SKM-1 treated with dmso at 0.1 percent for 144 hours (cell line): ENCODE measurements at regions not wholly inside any gene's neighbourhood (a gene's known extent, or its start where the extent isn't known, plus 50 kb on each side); places are given as distances from the start of the nearest gene placed in this dataset.
A peak's percentile ranks its signal among the peaks of the same experiment; 100 is the strongest.

Experiments used
- DNase-seq: peaks from one replicate; lab custom pipeline; 2025; ENCODE audit not compliant: unreplicated experiment; lab: John Stamatoyannopoulos, UW

DNA sequence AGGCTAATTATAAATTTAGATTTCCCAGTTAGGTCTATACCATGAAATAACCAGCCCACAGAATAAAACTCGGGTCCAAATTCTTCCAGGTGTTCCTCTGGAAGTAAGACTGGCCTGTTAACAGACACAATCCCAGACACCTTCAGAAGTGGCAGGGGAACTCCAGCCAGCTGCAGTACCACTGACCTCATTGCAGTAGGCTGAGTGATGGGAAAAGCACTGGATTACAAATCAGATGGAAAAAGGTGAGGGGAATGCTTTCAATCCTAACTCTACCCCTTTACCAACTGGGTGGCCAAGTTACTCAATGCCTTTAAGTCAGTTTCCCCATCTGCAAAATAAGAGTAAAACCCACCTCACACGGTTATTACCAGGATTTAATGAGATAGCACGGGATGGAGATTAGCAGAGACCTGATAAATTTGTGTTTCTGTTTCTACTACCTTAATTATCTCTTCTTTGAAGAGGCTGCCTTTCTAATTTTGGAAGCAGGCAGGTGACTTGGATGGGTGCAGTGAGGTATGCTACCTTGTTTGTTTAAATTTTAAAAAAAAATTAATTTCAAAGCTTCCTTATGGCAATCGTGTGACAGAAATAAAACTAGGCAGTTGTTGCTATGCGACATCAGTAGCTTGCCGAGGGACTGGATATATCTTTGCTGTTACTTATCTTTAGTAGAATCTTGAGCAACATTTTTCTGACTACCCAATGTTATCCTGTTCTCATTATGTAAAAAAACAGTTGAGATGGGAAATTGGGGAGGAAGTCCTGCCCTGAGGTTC is 167.3 kb upstream of the GRIN2B start:
- no peak for DNase-seq

DNA sequence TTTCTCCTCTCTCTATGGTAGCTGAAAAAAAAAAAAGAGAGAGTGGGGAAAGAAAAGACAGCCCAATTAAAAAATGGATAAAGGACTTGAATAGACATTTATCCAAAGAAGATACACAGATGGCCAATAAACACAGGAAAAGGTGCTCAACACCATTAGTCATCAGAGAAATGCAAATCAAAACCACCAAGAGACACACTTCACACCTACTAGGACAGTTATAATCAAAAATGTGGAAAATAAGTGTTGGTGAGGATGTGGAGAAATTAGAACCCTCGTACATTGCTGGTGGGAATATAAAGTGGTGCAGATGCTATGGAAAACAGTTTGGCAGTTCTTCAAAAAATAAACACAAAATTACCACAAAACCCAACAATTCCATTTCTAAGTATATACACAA is 172.4 kb upstream of the GRIN2B start:
- DNase-seq, result no peak

GRCh38 chr12:14156606-14157005 is 175.2 kb upstream of the GRIN2B start:
- no peak for DNase-seq

DNA sequence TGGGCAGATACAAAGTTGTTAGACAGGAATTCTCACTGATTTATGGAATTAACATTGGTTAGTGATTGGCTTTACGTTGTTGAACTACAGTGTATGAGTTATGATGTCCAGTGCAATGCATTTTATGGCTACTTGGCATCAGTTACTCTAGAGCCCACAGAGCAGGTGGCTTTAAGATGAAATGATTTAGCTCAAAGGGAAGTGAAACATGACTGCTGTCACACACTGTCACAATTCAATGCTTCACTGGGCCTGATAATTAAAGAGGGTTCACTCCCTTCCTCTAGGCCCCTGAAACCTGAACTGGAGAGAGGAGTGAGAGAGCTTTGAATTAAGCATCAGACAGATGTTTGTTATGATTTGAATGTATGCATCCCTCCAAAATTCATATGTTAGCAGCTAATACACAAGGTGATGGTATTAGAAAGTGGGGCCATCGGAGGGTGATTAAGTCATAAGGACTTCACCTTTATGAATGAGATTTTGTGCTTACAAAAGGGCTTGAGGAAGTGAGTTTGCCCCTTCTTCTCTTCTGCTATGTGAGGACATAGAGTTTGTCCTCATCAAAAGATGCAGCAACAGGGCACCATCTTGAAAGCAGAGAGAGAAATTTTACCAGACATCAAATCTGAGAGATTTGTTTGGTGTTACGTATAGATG is 175.8 kb upstream of the GRIN2B start:
- no peak for DNase-seq

DNA sequence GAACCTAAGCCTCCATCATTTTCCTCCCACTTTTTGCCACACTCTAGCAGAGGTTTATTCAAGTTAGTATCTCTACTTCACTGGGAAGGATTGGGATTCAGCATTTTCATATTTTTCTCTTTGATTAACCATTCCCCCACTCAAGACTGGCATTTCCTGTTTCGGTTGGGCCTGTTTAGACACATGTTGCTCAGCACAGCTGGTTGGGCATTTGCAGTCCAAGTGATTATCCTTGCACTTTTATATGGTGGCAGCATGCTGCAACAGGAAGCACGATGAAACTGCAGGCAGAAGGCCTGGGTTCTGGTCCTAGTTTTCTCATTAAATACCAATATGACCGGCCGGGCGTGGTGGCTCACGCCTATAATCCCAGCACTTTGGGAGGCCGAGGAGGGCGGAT is 182.9 kb upstream of the GRIN2B start:
- DNase-seq, result no peak

DNA sequence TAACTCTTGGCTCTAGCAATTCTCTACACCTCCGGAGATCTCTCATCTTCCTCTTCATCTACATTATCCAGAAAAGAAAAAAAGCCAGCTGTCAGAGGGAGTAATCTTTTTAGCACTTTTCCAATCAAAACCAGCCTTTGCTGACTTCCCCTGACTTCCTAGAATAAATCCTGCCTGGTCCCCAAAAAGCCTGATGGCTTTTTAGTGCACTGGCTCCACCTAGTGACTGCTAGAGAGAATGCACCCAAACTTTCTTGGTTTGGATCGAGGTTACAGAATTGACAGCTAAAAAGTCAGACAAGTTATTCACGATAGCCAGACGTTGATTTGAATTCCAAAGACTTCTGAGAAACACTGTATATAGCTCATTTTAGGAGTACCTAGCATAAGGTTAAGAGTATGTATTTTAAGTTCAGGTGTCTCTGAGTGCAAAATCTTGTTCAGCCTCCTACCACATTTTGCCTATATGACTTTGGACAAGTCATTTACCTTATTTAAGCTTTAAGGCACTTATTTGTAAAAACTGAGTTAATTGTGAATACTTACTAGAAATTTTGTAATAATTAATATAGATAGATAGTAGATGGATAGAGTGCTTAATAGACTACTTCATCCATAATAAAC is 185.7 kb upstream of the GRIN2B start:
- peak; percentile 7 for DNase-seq

GRCh38 chr12:14169281-14169680 is 187.9 kb upstream of the GRIN2B start:
- no peak for DNase-seq

GRCh38 chr12:14171106-14171505 is 189.7 kb upstream of the GRIN2B start:
- no peak for DNase-seq

GRCh38 chr12:14175206-14175605 is 190.3 kb upstream of the ATF7IP start:
- no peak for DNase-seq

DNA sequence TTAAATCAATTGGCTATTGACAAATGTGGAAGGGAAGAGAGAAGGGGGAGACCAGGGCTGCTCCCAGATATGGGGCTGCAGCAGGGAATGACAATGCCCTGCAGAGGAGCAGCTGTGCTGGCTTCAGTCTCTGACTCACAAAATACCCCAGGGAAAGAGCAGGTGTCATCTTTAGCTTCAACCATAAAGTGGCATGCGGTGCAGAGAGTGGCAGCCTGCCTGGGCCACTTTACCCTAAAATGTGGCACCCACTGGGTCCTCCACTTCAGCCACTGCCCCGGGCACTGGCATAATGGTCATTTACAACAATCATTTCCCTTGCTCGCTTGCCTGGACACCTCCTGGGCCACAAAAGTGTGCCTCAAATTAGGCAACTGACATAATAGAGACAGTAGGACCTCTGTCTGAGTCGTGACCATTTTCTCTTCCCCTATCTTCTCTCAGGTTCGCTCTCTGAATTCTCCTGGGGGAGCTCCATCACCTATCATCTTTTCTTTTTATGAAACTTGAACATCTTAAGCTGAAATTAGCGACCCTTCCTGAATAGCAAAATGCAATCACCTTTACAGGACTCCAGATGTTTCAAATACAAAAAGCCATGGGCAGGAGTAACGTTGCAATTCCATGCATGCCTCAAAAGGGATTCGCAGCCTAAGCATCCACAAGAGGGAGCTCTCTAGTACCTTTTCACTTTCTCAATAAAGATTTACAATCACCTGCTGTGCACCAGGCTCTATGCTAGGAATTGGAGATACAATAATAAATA is 179.9 kb upstream of the ATF7IP start:
- DNase-seq, result peak; percentile 9

GRCh38 chr12:14186193-14186502 is 179.3 kb upstream of the ATF7IP start:
- no peak for DNase-seq

DNA sequence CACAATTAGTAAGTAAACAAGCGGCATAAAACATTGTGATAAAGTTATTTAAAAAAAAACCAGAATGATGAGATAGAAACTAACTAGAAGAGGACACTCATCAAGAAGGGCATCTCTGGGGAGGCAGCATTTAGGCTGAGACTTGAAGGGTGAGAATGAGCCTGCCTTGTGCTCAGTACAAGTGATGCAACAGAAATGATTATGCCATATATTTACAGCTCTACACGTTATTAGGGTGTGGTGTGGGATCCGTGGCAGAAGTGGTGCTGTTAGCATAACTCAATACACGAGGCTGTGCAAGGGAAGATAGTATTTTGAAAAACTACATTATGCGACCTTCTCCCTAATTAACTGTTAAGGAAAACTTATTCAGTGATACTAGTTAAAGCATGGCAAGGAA is 178.5 kb upstream of the ATF7IP start:
- no peak for DNase-seq

- no peak for DNase-seq
Observed at GRCh38 chr12:14187966-14188365, 177.5 kb upstream of the ATF7IP start.

GRCh38 chr12:14188744-14189143 is 176.7 kb upstream of the ATF7IP start:
- DNase-seq, result no peak

- no peak for DNase-seq
Observed at GRCh38 chr12:14190694-14191093, 174.8 kb upstream of the ATF7IP start.

GRCh38 chr12:14191612-14192011 is 173.9 kb upstream of the ATF7IP start:
- no peak for DNase-seq

GRCh38 chr12:14193639-14194038 is 171.8 kb upstream of the ATF7IP start:
- no peak for DNase-seq

DNA sequence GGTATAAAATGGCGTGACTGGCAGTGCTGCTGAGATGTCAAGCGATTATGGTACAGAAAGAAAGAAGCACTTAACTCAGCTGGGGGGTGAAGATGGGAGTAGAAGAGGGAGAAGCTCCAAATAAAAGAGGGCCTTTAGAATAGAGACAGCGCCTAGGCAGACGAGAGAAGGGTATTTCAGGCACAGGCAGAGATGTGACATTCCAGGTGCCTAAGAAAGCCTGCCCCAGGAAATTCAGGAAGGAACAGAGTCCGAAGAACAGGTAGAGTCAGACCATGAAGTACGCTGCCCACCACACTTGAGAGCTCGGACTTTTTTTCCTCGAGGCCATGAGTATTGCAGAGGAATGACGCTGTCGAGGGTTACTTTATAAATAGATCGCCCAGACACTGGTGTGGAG is 170.9 kb upstream of the ATF7IP start:
- no peak for DNase-seq

- no peak for DNase-seq
Observed at GRCh38 chr12:14199455-14200198, 165.9 kb upstream of the ATF7IP start.

- DNase-seq, result no peak
Observed at GRCh38 chr12:14200598-14200997, 164.9 kb upstream of the ATF7IP start.

GRCh38 chr12:14201291-14201690 is 164.2 kb upstream of the ATF7IP start:
- no peak for DNase-seq
